ENCODE measurements at regions not wholly inside any gene's neighbourhood (a gene's known extent, or its start where the extent isn't known, plus 50 kb on each side); places are given as distances from the start of the nearest gene placed in this dataset.

GRCh38 chr13:26456650-26457049, 100.8 kb upstream of the WASF3 start:
- Mint-ChIP-seq H3K27ac (no peak overlapping the region), H3K4me1 (no peaks in the 10 kb centered on the region), H3K4me3 (no peak overlapping the region), H3K27me3 (peaks cover 10 to 25% of the 10 kb centered on the region in 2 donors), H3K36me3 (no peaks in the 10 kb centered on the region), H3K9me3 (peaks cover under 1 to 2% (median under 1%) of the 10 kb centered on the region in 3 donors)
- Histone ChIP-seq H3K27ac (ENCODE audit: low read length) (no peak overlapping the region), H3K4me3 (ENCODE audit: control insufficient read depth in 1 of 2, extremely low read depth in 1 of 2, low read length in 1 of 2) (no peak overlapping the region), H3K27me3 (replicated peaks in 1 of 2; ENCODE audit: control insufficient read depth in 2 of 2, extremely low read depth in 1 of 2, insufficient read depth in 2 of 2, low read length in 1 of 2) (peaks cover 0 to 14% of the 10 kb centered on the region in 2 experiments), H3K4me1 (ENCODE audit: control insufficient read depth in 1 of 2, extremely low read depth in 1 of 2, insufficient read depth in 2 of 2, low read length in 2 of 2) (no peaks in the 10 kb centered on the region), H3K9me3 (no peaks in the 10 kb centered on the region), H3K36me3 (ENCODE audit: control insufficient read depth in 2 of 2, extremely low read depth in 1 of 2, insufficient read depth in 1 of 2, low read length in 1 of 2) (no peaks in the 10 kb centered on the region)
- ChIA-PET CTCF (no interaction called here), POLR2A (no interaction called here)
- DNase-seq = no peak
- WGBS (ENCODE audit: insufficient coverage) = no CpG with 5 or more reads among the region's 2 CpGs
- ATAC-seq (replicated peaks in 1 of 4) = no peak

GRCh38 chr13:26457212-26457611, 100.3 kb upstream of the WASF3 start:
- Mint-ChIP-seq H3K4me1 (no peaks in the 10 kb centered on the region), H3K36me3 (no peaks in the 10 kb centered on the region), H3K4me3 (no peak overlapping the region), H3K9me3 (no peaks in the 10 kb centered on the region), H3K27me3 (peaks cover 14 to 29% of the 10 kb centered on the region in 2 donors), H3K27ac (no peak overlapping the region)
- ChIA-PET POLR2A (no interaction called here), CTCF (no interaction called here)
- Histone ChIP-seq H3K4me3 (ENCODE audit: control insufficient read depth in 1 of 2, extremely low read depth in 1 of 2, low read length in 1 of 2) (no peak overlapping the region), H3K27me3 (replicated peaks in 1 of 2; ENCODE audit: control insufficient read depth in 2 of 2, extremely low read depth in 1 of 2, insufficient read depth in 2 of 2, low read length in 1 of 2) (peaks cover 2 to 14% of the 10 kb centered on the region in 2 experiments), H3K27ac (ENCODE audit: low read length) (no peak overlapping the region), H3K4me1 (ENCODE audit: control insufficient read depth in 1 of 2, extremely low read depth in 1 of 2, insufficient read depth in 2 of 2, low read length in 2 of 2) (no peaks in the 10 kb centered on the region), H3K9me3 (no peaks in the 10 kb centered on the region), H3K36me3 (ENCODE audit: control insufficient read depth in 2 of 2, extremely low read depth in 1 of 2, insufficient read depth in 1 of 2, low read length in 1 of 2) (no peaks in the 10 kb centered on the region)
- ATAC-seq (replicated peaks in 1 of 4) (no peak), DNase-seq (no peak)

GRCh38 chr13:26458196-26458749, 99.2 kb upstream of the WASF3 start:
- H3K27me3 Mint-ChIP-seq = peaks cover 9 to 23% of the 10 kb centered on the region in 2 donors
- peak overlapping the region in 1 of 2 donors; percentile 25 for H3K27ac Mint-ChIP-seq

GRCh38 chr13:26459276-26460131, 98.0 kb upstream of the WASF3 start:
- no peaks in the 10 kb centered on the region for H3K4me1 Mint-ChIP-seq
- no peaks in the 10 kb centered on the region for H3K4me1 ChIP-seq (ENCODE audit: control insufficient read depth in 1 of 2, extremely low read depth in 1 of 2, insufficient read depth in 2 of 2, low read length in 2 of 2)
- ChIA-PET CTCF (no interaction called here), POLR2A (no interaction called here)
- no peak overlapping the region for H3K4me3 ChIP-seq (ENCODE audit: control insufficient read depth in 1 of 2, extremely low read depth in 1 of 2, low read length in 1 of 2)
- peaks cover 15 to 27% of the 10 kb centered on the region in 2 donors for H3K27me3 Mint-ChIP-seq
- H3K27ac ChIP-seq (ENCODE audit: low read length) = no peak overlapping the region
- ATAC-seq (replicated peaks in 1 of 4) (no peak), DNase-seq (no peak)
- no peaks in the 10 kb centered on the region for H3K36me3 Mint-ChIP-seq
- no peaks in the 10 kb centered on the region for H3K36me3 ChIP-seq (ENCODE audit: control insufficient read depth in 2 of 2, extremely low read depth in 1 of 2, insufficient read depth in 1 of 2, low read length in 1 of 2)
- peaks cover 2 to 18% of the 10 kb centered on the region in 2 experiments for H3K27me3 ChIP-seq (replicated peaks in 1 of 2; ENCODE audit: control insufficient read depth in 2 of 2, extremely low read depth in 1 of 2, insufficient read depth in 2 of 2, low read length in 1 of 2)
- no peaks in the 10 kb centered on the region for H3K9me3 ChIP-seq
- WGBS (ENCODE audit: insufficient coverage) = 67% methylated on average over 4 of the region's 9 CpGs
- no peak overlapping the region for H3K4me3 Mint-ChIP-seq
- H3K27ac Mint-ChIP-seq = no peak overlapping the region
- no peaks in the 10 kb centered on the region for H3K9me3 Mint-ChIP-seq

More at GRCh38 chr13:26458196-26458749, 99.2 kb upstream of the WASF3 start:
- no peak for DNase-seq
- H3K36me3 ChIP-seq (ENCODE audit: control insufficient read depth in 2 of 2, extremely low read depth in 1 of 2, insufficient read depth in 1 of 2, low read length in 1 of 2) = no peaks in the 10 kb centered on the region
- Mint-ChIP-seq H3K4me3 (no peak overlapping the region), H3K9me3 (no peaks in the 10 kb centered on the region), H3K36me3 (no peaks in the 10 kb centered on the region), H3K4me1 (no peaks in the 10 kb centered on the region)
- ATAC-seq (replicated peaks in 1 of 4) = no peak
- POLR2A ChIA-PET = no interaction called here
- no peak overlapping the region for H3K4me3 ChIP-seq (ENCODE audit: control insufficient read depth in 1 of 2, extremely low read depth in 1 of 2, low read length in 1 of 2)
- CTCF ChIA-PET = no interaction called here
- 95% methylated on average over 7 of the region's 10 CpGs for WGBS (ENCODE audit: insufficient coverage)
- H3K9me3 ChIP-seq = no peaks in the 10 kb centered on the region
- H3K27me3 ChIP-seq (replicated peaks in 1 of 2; ENCODE audit: control insufficient read depth in 2 of 2, extremely low read depth in 1 of 2, insufficient read depth in 2 of 2, low read length in 1 of 2) = peaks cover 2 to 14% of the 10 kb centered on the region in 2 experiments
- no peaks in the 10 kb centered on the region for H3K4me1 ChIP-seq (ENCODE audit: control insufficient read depth in 1 of 2, extremely low read depth in 1 of 2, insufficient read depth in 2 of 2, low read length in 2 of 2)
- H3K27ac ChIP-seq (ENCODE audit: low read length) = no peak overlapping the region

GRCh38 chr13:26460648-26461047, 96.8 kb upstream of the WASF3 start:
- no peak overlapping the region for H3K27ac ChIP-seq (ENCODE audit: low read length)
- DNase-seq (no peak), ATAC-seq (replicated peaks in 1 of 4) (no peak)
- H3K27ac Mint-ChIP-seq = no peak overlapping the region
- ChIA-PET POLR2A (no interaction called here), CTCF (no interaction called here)
- H3K27me3 ChIP-seq (replicated peaks in 1 of 2; ENCODE audit: control insufficient read depth in 2 of 2, extremely low read depth in 1 of 2, insufficient read depth in 2 of 2, low read length in 1 of 2) = peaks cover 2 to 23% of the 10 kb centered on the region in 2 experiments
- H3K9me3 Mint-ChIP-seq = no peaks in the 10 kb centered on the region
- no peaks in the 10 kb centered on the region for H3K36me3 ChIP-seq (ENCODE audit: control insufficient read depth in 2 of 2, extremely low read depth in 1 of 2, insufficient read depth in 1 of 2, low read length in 1 of 2)
- no peaks in the 10 kb centered on the region for H3K36me3 Mint-ChIP-seq
- H3K4me1 ChIP-seq (ENCODE audit: control insufficient read depth in 1 of 2, extremely low read depth in 1 of 2, insufficient read depth in 2 of 2, low read length in 2 of 2) = no peaks in the 10 kb centered on the region
- H3K27me3 Mint-ChIP-seq = peaks cover 23 to 25% of the 10 kb centered on the region in 2 donors
- no peaks in the 10 kb centered on the region for H3K9me3 ChIP-seq
- WGBS (ENCODE audit: insufficient coverage) = 63% methylated on average over 4 of the region's 6 CpGs
- H3K4me3 ChIP-seq (ENCODE audit: control insufficient read depth in 1 of 2, extremely low read depth in 1 of 2, low read length in 1 of 2) = no peak overlapping the region
- H3K4me3 Mint-ChIP-seq = no peak overlapping the region
- no peaks in the 10 kb centered on the region for H3K4me1 Mint-ChIP-seq

- Histone ChIP-seq H3K4me1 (ENCODE audit: control insufficient read depth in 1 of 2, extremely low read depth in 1 of 2, insufficient read depth in 2 of 2, low read length in 2 of 2) (no peaks in the 10 kb centered on the region), H3K9me3 (no peaks in the 10 kb centered on the region), H3K27me3 (replicated peaks in 1 of 2; ENCODE audit: control insufficient read depth in 2 of 2, extremely low read depth in 1 of 2, insufficient read depth in 2 of 2, low read length in 1 of 2) (peaks cover 2 to 30% of the 10 kb centered on the region in 2 experiments), H3K27ac (ENCODE audit: low read length) (no peak overlapping the region), H3K4me3 (ENCODE audit: control insufficient read depth in 1 of 2, extremely low read depth in 1 of 2, low read length in 1 of 2) (no peak overlapping the region), H3K36me3 (ENCODE audit: control insufficient read depth in 2 of 2, extremely low read depth in 1 of 2, insufficient read depth in 1 of 2, low read length in 1 of 2) (no peaks in the 10 kb centered on the region)
- DNase-seq (no peak), ATAC-seq (replicated peaks in 1 of 4) (no peak)
- ChIA-PET POLR2A (no interaction called here), CTCF (no interaction called here)
- H3K27ac Mint-ChIP-seq = no peak overlapping the region
- WGBS (ENCODE audit: insufficient coverage) = 41% methylated on average over 3 of the region's 6 CpGs
- H3K9me3 Mint-ChIP-seq = no peaks in the 10 kb centered on the region
- H3K4me1 Mint-ChIP-seq = no peaks in the 10 kb centered on the region
- H3K4me3 Mint-ChIP-seq = no peak overlapping the region
- H3K27me3 Mint-ChIP-seq = peaks cover 25 to 26% of the 10 kb centered on the region in 2 donors
- H3K36me3 Mint-ChIP-seq = no peaks in the 10 kb centered on the region
Measured at GRCh38 chr13:26463296-26463695, 94.2 kb upstream of the WASF3 start.
